ENCODE measurements at regions not wholly inside any gene's neighbourhood (a gene's known extent, or its start where the extent isn't known, plus 50 kb on each side); places are given as distances from the start of the nearest gene placed in this dataset.

DNA sequence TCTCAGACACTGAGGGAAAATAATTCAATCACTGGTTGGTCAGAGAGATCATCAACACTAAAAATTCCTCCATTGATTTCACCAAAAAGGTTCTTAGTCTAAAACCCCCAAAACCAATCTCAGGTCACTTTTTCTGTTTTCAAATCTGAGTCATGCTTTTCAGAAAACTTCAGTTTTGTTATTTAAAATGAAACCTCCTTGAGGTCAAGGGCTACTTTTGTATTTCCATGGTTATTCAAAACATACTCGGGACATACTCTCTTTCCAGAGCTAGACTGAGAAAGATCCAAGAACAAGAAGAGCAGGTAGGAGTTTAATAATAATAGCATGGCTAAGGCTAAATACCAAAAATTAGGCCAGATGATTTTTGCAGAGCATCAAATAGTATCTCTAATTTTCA is 152.8 kb downstream of the SDHAF3 start:
- FAIRE-seq (no peak), ATAC-seq (peak; percentile 37), DNase-seq (ENCODE audit: low read depth, low spot score) (no peak)
- POLR2A ChIA-PET = no interaction called here
- SMC1A ChIA-PET (ENCODE audit: uncharacterized antibody, unreplicated experiment) = no interaction called here
- in situ Hi-C loops (cut with MboI) = no loop called here
- H3K27ac ChIP-seq (ENCODE audit: control insufficient read depth, insufficient read depth) = no peak overlapping the region
- H3K4me3 ChIP-seq = no peak overlapping the region
- no peaks in the 10 kb centered on the region for H3K79me2 ChIP-seq (ENCODE audit: control insufficient read depth, insufficient read depth, low read length)
- H3K4me2 ChIP-seq (ENCODE audit: control insufficient read depth, insufficient read depth) = no peak overlapping the region
- CTCF ChIA-PET = no interaction called here
- H2AFZ ChIP-seq (ENCODE audit: control insufficient read depth, low read depth, low read length) = no peak overlapping the region
- peaks cover 6% of the 10 kb centered on the region for H3K4me1 ChIP-seq (ENCODE audit: control insufficient read depth, insufficient read depth, low read length)
- no peaks in the 10 kb centered on the region for H3K9me3 ChIP-seq (replicated peaks; ENCODE audit: control insufficient read depth, insufficient read depth, low read length)
- no peaks in the 10 kb centered on the region for H4K20me1 ChIP-seq (ENCODE audit: control insufficient read depth, insufficient read depth)
- no TSS peak for BruUV-seq (replicated peaks)
- no peaks in the 10 kb centered on the region for H3K36me3 ChIP-seq (ENCODE audit: control insufficient read depth in 2 of 2, insufficient read depth in 2 of 2, low read length in 1 of 2)
- no peaks in the 10 kb centered on the region for H3K27me3 ChIP-seq (replicated peaks in 1 of 2; ENCODE audit: control insufficient read depth in 2 of 2, insufficient read depth in 2 of 2, low read length in 1 of 2)
- RAD21 ChIA-PET (ENCODE audit: unreplicated experiment) = no interaction called here
- H3K9ac ChIP-seq (ENCODE audit: control insufficient read depth, insufficient read depth, low read length) = no peak overlapping the region
- 0% methylated on average over 1 of the region's 1 CpG for WGBS (ENCODE audit: insufficient coverage, insufficient replicate concordance, low lambda C conversion rate, missing lambda C conversion rate)
- intact Hi-C loops (cut with micrococcal nuclease; ENCODE audit: unreplicated experiment) = loop anchor here (5.0 kb wide), 1 partner anchor 37 kb away; no protein-coding TSS in a partner anchor
- TF ChIP-seq, protein P1, sequence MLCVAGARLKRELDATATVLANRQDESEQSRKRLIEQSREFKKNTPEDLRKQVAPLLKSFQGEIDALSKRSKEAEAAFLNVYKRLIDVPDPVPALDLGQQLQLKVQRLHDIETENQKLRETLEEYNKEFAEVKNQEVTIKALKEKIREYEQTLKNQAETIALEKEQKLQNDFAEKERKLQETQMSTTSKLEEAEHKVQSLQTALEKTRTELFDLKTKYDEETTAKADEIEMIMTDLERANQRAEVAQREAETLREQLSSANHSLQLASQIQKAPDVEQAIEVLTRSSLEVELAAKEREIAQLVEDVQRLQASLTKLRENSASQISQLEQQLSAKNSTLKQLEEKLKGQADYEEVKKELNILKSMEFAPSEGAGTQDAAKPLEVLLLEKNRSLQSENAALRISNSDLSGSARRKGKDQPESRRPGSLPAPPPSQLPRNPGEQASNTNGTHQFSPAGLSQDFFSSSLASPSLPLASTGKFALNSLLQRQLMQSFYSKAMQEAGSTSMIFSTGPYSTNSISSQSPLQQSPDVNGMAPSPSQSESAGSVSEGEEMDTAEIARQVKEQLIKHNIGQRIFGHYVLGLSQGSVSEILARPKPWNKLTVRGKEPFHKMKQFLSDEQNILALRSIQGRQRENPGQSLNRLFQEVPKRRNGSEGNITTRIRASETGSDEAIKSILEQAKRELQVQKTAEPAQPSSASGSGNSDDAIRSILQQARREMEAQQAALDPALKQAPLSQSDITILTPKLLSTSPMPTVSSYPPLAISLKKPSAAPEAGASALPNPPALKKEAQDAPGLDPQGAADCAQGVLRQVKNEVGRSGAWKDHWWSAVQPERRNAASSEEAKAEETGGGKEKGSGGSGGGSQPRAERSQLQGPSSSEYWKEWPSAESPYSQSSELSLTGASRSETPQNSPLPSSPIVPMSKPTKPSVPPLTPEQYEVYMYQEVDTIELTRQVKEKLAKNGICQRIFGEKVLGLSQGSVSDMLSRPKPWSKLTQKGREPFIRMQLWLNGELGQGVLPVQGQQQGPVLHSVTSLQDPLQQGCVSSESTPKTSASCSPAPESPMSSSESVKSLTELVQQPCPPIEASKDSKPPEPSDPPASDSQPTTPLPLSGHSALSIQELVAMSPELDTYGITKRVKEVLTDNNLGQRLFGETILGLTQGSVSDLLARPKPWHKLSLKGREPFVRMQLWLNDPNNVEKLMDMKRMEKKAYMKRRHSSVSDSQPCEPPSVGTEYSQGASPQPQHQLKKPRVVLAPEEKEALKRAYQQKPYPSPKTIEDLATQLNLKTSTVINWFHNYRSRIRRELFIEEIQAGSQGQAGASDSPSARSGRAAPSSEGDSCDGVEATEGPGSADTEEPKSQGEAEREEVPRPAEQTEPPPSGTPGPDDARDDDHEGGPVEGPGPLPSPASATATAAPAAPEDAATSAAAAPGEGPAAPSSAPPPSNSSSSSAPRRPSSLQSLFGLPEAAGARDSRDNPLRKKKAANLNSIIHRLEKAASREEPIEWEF (IDR thresholded peaks at IDR 0.05; ENCODE audit: insufficient replicate concordance, low read depth, low read length) = no peak
- TF ChIP-seq NFIC (IDR thresholded peaks at IDR 0.05; ENCODE audit: low read depth, low read length) (peak; percentile 74; the same call in 1 of the 2 replicates), TCF12 (IDR thresholded peaks at IDR 0.05; ENCODE audit: low read depth, low read length) (no peak), ZSCAN29 (IDR thresholded peaks at IDR 0.05) (no peak), NR2F1 (conservative IDR thresholded peaks at IDR 0.05) (0 out of 2 replicates have a peak, but pooled peaks have one; percentile 17), RUNX3 (IDR thresholded peaks at IDR 0.05; ENCODE audit: low read length) (peak; percentile 60), SMC3 (IDR thresholded peaks at IDR 0.05; ENCODE audit: borderline replicate concordance, low read length) (no peak), JUNB (IDR thresholded peaks at IDR 0.05) (peak; percentile 73), IKZF2 (IDR thresholded peaks at IDR 0.05) (peak; percentile 33 to 36; a peak in 1 of 4 replicates), MXI1 (IDR thresholded peaks at IDR 0.05; ENCODE audit: low read depth, low read length) (no peak), IKZF1 (conservative IDR thresholded peaks at IDR 0.05) (0 out of 2 replicates have a peak, but pooled peaks have one; percentile 21), PML (IDR thresholded peaks at IDR 0.05; ENCODE audit: low read length) (no peak), TCF3 (IDR thresholded peaks at IDR 0.05; ENCODE audit: borderline replicate concordance, insufficient read depth, low read depth, low read length) (no peak), EP300 (IDR thresholded peaks at IDR 0.05; ENCODE audit: borderline replicate concordance in 1 of 2, control insufficient read depth in 1 of 2, low read depth in 2 of 2, low read length in 2 of 2) (0 out of 4 replicates have a peak, but pooled peaks of 1 of the 2 experiments have one; percentile 24), HDAC2 (IDR thresholded peaks at IDR 0.05) (no peak)
- TF ChIP-seq, protein P2, sequence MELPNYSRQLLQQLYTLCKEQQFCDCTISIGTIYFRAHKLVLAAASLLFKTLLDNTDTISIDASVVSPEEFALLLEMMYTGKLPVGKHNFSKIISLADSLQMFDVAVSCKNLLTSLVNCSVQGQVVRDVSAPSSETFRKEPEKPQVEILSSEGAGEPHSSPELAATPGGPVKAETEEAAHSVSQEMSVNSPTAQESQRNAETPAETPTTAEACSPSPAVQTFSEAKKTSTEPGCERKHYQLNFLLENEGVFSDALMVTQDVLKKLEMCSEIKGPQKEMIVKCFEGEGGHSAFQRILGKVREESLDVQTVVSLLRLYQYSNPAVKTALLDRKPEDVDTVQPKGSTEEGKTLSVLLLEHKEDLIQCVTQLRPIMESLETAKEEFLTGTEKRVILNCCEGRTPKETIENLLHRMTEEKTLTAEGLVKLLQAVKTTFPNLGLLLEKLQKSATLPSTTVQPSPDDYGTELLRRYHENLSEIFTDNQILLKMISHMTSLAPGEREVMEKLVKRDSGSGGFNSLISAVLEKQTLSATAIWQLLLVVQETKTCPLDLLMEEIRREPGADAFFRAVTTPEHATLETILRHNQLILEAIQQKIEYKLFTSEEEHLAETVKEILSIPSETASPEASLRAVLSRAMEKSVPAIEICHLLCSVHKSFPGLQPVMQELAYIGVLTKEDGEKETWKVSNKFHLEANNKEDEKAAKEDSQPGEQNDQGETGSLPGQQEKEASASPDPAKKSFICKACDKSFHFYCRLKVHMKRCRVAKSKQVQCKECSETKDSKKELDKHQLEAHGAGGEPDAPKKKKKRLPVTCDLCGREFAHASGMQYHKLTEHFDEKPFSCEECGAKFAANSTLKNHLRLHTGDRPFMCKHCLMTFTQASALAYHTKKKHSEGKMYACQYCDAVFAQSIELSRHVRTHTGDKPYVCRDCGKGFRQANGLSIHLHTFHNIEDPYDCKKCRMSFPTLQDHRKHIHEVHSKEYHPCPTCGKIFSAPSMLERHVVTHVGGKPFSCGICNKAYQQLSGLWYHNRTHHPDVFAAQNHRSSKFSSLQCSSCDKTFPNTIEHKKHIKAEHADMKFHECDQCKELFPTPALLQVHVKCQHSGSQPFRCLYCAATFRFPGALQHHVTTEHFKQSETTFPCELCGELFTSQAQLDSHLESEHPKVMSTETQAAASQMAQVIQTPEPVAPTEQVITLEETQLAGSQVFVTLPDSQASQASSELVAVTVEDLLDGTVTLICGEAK (IDR thresholded peaks at IDR 0.05; ENCODE audit: borderline replicate concordance) = no peak

All from GM12878 (cell line).